T1000 (cell line): ENCODE measurements at regions not wholly inside any gene's neighbourhood (a gene's known extent, or its start where the extent isn't known, plus 50 kb on each side); places are given as distances from the start of the nearest gene placed in this dataset.

Experiments used
- DNase-seq: peaks from one replicate; lab custom pipeline; 2025; ENCODE audit warnings: mixed read lengths; lab: John Stamatoyannopoulos, UW

DNA sequence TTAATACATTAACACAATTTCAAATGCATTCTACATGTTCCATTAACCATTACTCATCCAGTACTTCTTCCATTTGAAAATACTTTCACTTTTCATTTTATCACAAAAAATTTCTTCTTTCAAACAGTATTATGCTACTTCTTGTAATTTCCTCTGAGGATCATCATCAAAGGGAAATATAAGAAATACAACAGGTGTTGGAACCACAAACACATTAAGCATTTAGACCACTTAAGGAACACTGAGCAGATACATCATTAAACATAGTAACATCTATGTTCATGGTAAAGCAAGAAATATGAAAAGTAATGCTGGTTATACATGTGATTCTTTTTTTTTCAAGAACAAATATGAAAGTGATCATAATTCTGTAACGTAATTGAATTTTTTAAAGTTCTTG, 2207.0 kb downstream of the ARAP2 start:
- DNase-seq = no peak

DNA sequence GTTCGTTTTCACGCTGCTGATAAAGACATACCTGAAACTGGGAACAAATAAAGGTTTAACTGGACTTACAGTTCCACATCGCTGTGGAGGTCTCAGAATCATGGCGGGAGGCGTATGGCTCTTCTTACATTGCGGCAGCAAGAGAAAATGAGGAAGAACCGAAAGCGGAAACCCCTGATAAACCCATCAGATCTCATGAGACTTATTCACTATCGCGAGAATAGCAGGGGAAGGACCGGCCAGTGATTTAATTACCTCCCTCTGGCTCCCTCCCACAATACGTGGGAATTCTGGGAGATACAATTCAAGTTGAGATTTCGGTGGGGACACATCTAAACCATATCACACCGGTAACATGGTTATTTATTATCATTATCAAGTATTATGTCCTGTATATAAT, 2204.5 kb downstream of the ARAP2 start:
- DNase-seq = no peak

DNA sequence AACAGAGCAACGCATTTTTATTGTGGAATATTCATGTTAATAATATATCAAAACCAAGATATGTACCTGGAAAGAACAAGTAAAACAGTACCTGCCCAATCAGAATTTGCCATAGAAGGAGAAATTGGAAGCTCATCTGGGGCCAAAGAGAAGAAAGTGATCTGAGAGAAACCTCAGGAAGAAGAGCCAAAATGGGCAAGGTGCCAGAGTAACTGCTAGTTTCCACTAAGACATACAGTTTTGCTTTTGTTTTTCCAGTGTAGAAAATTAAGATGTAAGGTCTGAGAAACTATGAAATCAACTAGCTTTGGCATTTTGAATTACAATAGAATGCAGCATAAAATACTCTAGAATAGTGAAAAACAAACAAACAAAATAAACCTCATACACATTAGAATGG, 2201.2 kb downstream of the ARAP2 start:
- no peak for DNase-seq

DNA sequence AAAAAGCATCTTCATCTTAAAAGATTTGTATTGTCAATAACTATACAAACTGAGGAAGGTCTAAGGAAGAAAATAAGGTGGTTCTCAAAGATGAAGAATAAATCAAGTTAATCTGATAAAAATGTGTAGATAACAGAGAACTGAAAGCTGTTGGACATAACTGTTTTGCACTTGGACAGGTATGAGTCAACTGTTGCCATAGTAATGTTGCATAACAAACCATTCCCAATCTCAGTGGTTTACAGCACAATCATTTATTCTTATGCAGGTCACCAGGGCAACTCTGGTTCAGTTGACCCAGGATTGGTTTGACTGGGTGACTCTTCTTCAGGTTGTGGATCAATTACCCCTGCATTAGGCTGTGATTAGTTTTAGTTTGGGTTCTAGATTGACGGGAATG, 2197.7 kb downstream of the ARAP2 start:
- DNase-seq = peak; percentile 36

DNA sequence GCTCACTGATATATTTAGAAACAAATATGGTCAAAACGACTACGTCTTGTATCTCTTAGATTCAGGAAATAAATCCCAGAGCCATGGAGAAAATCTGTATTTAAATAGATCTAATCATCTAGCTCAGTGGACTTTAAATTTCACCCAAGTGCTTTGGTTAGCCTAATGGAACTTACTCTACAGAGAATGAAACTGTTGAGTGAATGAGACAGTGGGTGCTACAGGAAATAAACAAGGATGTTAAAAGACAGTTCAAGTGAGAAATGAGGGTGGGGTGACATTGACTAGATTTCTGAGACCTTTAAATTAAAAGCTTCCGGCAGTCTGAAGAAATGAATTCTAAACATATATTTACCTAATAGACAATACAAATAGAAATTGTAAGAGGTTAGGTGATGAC, 2197.0 kb downstream of the ARAP2 start:
- DNase-seq = no peak

DNA sequence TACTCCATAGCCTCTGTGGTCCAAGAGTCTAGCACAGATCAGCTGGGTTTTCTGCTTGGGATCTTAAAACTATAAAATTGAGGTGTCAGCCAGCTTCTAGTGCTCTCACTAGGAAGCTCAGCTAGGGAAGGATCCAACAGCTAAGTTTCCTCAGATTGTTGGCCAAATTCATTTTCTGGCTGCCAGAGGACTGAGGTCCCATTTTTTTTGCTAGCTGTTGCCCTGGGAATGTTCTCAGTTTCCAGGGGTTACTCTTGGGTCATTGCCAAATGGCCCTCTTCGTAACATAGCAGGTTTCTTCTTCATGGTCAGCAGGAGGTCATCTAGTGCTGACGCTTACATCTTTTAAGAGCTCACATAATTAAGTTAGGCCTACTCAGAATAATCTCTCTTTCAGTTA, 2178.2 kb downstream of the ARAP2 start:
- no peak for DNase-seq

DNA sequence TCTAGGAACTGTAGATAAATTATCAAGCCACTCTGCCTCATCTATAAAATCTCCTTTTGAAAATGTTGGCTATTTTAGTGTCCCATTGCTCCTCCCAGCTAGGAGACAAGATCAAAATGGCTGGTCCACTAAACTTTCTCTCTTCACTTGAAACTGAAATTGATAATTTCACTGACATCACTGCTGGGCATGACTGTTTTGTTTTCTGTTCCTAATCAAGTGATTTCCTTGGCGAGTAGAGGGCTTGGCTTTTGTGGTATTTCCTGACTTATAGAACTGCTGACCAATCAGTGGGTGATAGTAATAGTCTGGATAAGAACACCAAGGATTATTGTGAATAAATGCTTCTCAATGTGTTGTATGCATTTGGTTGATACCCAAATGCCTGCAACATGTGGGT, 2152.9 kb downstream of the ARAP2 start:
- no peak for DNase-seq

DNA sequence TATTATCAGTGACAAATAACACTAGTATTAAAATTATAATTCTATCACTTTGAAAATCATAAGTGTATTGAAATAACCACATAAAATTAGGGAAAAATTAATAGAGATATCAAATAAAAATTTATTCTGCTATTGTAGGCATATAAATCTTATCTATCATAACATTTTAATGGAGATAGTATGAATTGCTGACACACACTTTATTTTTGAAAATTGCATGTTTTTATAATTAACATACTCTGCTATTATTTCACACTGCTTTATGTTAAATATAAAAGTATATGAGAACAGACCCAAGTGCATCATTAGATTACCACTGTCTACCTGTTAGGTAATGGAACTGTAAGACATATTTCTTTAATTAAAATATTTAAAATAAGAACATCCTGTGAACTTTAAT, 2150.2 kb downstream of the ARAP2 start:
- DNase-seq = no peak

DNA sequence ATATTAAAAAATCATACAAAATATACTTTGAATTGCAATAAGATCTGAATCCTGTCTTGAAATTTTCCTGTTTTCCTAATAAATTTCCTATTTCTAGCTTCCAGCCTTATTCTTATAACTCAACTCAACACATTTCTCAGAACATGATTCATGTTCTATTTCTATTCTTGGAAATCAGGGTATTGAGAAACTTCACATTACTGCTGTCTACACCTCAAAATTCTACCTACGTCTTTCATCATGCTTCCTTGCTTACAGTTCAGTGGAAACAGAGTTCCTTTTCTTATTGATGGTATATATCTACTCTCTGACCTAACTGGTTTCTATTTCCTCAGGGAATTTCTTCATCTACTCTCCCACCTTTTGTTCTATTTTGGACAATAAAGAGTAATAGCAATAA, 2139.0 kb downstream of the ARAP2 start:
- DNase-seq = no peak

DNA sequence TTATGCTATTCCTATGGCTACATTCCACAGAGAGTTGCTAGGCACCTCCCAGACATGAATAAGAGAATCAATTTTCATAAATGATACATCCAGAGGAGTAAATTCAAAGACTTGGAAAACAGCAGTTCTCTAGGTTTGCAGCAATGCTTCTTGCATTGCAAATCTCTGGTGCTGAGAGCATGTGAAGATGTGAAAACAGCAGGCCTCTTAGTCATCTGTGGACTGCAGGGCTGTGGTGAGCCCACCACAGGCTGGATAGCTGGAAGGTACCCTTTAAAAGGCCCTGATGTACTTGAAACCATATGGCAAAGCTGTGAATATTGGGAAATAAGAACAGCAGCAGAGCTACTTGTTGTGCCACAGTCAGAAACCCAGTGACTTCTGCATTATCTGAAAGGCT, 2135.9 kb downstream of the ARAP2 start:
- DNase-seq = no peak

DNA sequence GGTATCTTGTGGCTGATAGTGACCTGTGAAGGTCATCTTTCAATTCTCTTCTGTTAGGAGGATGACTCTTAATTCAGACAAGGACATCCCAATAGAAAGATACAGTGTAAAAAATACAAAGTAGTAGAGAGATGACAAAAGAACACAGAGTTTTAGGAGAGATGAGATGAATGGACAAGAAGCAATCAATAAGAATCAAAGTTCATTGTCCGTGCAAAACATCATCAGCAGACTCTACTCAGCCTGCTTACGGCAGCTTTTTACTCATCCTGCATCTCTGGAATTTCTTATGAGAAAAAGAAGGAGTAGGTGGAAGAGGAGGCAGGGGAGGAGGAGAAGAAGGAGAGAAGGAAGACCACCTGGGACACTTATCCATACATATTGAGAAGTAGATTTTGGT, 2131.7 kb downstream of the ARAP2 start:
- no peak for DNase-seq

DNA sequence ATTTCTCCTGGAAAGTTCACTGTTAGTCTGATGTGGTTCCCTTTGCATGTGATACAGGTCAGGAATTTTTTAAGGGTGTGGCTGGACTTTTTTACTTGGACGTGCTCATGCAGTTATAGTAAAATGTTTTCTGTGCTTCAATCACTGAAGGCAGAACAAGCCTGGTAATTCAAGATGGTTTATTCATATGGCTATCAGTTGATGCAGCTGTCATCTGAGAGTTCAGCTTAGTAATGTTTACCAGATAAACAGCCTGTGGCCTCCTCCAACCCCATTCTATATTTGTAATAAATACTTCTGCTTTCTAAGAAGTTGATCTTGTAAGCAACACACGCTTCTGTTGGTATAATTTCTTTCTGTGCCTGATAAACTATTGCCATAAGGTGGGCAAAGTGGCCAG, 2105.9 kb downstream of the ARAP2 start:
- no peak for DNase-seq

DNA sequence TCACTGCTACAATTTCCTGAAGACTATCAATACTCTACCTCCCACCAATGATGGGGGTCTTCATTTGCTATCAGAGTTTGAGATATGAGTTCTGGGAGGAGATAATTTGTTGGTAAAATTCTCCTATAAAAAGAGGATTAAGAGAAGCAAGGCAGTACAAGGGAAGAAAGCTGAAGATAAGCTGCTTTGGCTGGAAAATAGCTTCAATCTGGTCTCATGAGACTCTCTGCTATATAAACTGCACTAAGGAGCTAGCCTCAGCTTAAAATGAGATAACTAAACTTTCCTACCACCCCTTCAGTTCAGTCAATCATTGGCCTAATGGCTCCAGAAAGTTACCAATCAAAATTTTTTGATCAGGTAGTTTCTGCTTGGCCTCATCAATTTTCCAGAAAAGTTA, 2105.0 kb downstream of the ARAP2 start:
- DNase-seq = no peak

DNA sequence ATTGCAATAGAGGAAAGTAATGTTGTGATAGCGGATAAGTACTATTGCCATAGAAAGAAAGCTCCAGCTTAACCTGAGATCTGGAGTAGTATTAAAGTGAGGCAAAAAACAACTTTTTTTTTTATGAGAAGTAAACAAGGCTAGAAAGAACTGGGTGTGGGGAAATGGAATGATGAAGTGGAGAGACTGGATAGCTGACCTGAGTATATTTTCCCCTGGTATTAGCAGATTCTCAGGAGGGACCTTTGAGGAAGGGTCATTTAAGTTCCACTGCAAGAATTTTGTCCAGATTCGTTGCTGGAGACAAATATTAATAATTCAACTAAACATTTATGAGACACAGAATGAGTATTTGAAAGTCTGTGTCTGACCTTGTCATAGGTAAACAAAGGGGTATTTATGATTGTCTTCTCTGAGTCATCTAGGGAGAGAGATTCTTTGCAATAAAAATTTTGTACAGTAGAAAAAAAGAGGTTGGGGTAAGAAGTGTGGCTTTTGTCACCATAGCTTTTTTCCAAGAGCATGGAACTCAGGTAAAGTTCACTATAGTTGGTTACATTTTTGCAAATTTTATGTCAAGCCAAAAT, 2095.9 kb downstream of the ARAP2 start:
- no peak for DNase-seq

DNA sequence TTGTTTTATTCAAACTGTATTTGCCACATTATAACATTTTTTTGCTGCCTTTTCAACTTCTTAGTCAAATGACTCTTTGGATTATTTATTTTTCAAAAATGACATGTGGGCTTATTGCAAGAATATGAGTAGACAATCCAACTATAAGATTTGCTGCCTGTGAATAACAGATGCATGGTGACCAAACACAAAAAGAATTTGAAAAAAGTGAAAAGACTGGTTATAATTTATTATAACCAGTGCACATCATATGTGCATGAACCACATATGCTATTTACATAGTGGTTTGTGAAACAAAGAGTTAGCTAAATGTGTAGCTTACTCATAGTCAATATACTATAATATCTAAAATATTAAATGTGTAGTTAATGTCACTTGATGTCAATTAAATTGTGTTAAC, 2086.8 kb downstream of the ARAP2 start:
- no peak for DNase-seq

DNA sequence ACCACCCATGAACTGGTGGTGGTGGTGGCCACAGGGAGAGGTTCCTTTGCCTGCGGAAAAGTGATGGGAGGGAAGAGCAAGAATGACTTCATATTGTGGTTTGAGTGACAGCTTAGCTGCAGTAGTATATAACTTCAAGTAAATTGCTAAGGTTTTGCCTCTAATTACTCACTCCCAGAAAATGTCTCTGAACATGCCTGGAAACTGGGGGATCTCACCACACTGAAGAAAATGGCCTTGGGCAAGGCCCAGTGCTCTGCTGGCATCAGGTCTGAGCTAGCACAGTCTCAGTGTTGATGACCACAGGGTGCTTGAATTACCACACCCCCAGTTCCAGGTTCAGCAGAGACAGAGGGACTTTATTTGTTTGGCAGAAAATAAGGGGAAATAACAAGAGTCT, 2085.4 kb downstream of the ARAP2 start:
- DNase-seq = peak; percentile 58

DNA sequence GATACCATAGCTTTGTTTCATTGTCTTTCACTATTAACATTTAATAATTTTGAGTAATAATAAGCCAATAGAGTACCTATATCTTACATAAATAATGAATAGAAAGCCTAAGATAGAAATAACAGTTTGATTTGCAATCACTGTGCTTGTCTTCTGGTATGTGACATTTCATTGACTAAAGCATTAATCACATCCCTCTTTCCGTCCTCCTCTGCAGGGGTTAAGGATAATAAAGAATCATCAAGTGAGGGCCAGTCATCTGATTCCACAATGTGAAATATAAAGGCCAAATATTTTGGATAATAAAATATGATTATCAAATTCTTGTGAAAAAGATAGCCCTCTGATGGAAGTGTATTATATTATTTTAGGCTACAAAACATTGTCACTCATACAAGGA, 2073.4 kb downstream of the ARAP2 start:
- DNase-seq = no peak

DNA sequence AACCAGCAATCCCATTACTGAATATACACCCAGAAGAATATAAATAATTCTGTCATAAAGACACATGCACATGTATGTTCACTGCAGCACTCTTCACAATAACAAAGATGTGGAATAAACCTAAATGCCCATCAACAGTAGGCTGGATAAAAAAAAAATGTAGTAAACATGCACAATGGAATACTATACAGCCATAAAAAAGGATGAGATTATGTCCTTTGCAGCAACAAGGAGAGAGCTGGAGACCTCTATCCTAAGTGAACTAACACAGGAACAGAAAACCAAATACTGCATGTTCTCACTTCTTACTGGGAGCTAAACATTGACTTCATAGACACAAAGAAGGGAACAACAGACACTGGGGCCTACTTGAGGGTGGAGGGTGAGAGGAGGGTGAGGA, 2067.7 kb downstream of the ARAP2 start:
- DNase-seq = no peak

DNA sequence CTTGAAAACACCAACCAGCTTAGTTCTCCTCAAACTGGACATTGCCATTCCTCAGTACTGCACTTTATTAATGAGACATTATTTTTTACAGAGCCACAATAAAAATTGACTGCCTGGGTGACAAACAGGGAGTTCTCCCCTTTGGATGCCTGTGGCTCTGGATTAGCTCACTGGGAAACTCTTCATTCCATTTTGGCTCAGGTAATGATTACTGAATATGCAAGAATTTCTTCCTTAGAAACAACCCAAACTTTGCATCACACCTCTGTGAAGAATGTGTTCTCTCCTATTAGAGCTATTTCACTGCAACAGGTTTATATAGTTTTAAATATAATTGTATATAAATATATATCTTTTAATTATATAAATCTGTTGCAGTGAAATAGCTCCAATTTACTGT, 2065.8 kb downstream of the ARAP2 start:
- no peak for DNase-seq

DNA sequence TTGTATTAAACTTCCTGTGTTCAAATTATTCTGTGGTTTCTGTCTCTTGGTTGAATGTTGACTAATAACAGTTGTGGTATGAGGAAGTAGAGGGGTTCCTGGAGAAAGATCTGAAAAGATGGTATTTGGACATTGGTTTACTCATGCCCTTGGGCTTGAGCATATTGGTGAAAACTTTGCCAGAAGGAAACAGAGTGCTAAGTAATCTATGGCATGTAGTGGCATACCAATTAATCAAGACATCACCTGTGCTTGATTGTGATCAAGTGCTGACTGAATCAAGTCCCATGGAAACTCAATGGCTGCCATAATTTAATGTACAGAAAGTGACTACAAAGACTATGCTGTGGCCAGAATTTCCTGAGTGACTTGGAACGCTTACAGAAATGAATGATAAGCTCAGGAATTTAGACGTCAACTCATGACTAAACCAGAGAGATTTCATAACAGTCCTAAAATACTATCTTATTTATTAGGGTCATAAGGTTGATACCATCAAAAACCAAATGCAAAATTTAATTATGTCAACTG, 2062.9 kb downstream of the ARAP2 start:
- peak; percentile 55 for DNase-seq

DNA sequence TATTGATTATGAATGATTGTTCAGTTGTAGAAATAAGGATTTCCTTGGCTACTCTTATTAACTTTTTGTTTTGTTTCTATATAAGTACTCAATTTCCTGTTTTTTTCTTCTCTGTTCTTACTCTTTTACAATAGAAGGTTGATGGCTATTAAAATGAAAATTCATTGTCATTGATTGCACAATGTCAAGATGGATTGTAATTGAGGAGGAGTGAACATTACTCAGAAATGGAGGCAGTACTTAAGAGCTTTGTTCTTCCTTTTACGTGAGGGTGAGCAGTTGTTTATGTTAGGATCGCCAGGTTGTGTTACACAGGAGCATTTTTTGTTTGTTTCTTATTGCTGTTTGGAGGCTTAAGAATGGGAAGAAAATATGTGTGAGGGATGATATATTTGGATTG, 2062.4 kb downstream of the ARAP2 start:
- DNase-seq = no peak

DNA sequence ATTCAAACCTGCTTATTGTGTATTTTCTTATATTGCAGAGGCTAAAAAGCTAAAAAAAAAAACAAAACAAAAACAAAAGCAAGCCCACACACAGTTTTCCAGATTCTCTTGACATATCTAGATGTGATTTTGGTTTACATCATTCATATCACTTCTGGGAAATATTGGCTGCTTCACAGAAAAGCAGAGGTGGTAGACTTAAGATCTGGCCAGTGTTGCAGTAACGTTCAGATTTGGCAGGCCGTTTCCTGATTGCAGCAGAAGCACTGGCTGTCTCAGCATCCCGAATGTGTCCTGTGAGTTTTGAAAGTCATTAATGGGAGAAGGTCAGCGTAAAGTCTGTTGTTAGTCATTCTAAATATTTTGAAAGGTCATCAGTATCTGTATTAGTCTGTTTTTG, 2062.0 kb downstream of the ARAP2 start:
- DNase-seq = no peak

DNA sequence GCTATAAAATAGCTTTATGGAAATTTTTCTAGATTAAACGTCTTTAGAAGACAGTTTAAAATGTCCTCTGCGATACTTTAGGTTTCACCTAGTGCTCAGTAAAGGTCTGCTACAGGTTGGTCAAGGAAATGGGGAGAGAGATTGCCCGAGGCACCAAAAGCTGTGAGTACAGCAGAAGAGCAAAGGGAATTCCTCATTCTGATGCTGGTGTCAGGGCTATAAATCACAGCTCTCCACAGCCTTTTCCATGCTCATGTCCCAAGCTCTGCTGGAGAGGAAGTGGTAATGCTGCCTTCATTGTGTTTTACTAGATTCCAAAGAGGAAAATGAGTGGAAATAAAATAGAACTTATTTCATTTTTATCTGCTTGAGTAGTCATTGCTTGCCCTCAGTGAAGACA, 2060.4 kb downstream of the ARAP2 start:
- DNase-seq = no peak

DNA sequence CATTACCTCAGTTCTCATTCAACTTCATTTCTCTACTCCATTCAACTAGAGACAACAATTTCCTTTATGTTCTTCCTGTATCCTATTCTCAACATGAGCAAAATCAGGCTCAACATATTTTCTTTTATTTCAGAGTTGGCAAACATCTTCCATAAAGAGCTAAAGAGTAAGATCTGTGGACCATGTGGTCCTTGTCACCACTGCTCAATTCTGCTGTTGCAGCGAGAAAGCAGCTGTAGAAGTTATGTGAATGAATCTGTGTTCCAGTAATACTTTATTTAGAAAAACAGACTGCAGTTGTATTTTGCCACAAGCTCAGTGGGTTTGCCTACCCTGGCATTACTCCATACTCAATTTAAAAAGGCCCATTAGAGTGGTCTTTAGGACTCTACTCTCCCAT, 2057.3 kb downstream of the ARAP2 start:
- no peak for DNase-seq

DNA sequence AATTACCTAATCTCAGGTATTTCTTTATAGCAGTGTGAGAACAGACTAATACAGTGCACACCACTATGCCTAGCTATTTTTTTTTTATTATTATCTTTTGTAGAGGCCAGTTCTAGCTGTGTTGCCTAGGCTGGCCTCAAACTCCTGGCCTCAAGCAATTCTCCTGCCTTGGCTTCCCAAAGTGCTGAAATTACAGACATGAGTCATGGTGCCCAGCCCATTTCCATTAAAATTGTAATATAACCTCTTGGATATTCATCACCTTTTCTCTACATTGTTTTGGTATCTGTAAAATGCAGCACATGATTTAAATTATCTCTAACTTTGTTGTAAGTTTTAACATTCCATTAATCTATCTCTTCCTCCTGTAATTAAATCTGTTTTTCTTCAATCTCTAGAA, 2052.9 kb downstream of the ARAP2 start:
- no peak for DNase-seq
